Nephron (organoid): ENCODE measurements at regions not wholly inside any gene's neighbourhood (a gene's known extent, or its start where the extent isn't known, plus 50 kb on each side); places are given as distances from the start of the nearest gene placed in this dataset.

ENCODE experiments used
- H3K27ac Mint-ChIP-seq, 3 experiments: 2 replicates each; pipeline ENCODE4 v1.8.0; 2020; ENCODE audit warnings: mixed read lengths in 3 of 3, mild to moderate bottlenecking in 2 of 3, moderate library complexity in 1 of 3
- H3K27me3 Mint-ChIP-seq: 2 replicates; pipeline ENCODE4 v1.8.0; 2021; ENCODE audit warnings: low read depth, mild to moderate bottlenecking, moderate library complexity, mixed read lengths
- H3K36me3 Mint-ChIP-seq: 2 replicates; pipeline ENCODE4 v1.8.0; 2020; ENCODE audit warnings: low read depth, mixed read lengths
- H3K4me1 Mint-ChIP-seq: 2 replicates; pipeline ENCODE4 v1.8.0; 2020; ENCODE audit warnings: mixed read lengths
- H3K4me3 Mint-ChIP-seq, 3 experiments: 2 replicates each; pipeline ENCODE4 v1.8.0; 2020; ENCODE audit warnings: mild to moderate bottlenecking in 3 of 3, mixed read lengths in 3 of 3, moderate library complexity in 2 of 3
- H3K9me3 Mint-ChIP-seq: 2 replicates; pipeline ENCODE4 v1.8.0; 2020; ENCODE audit warnings: mixed read lengths
- TF ChIP-seq, protein P1 (sequence below), 3 experiments: fragments of 200-600 bp; sonication (generic); IDR thresholded peaks; one replicate each; pipeline ENCODE4 v1.5.0; 2021; ENCODE audit warnings: antibody characterized with exemption in 3 of 3; ENCODE audit not compliant: unreplicated experiment in 3 of 3

DNA sequence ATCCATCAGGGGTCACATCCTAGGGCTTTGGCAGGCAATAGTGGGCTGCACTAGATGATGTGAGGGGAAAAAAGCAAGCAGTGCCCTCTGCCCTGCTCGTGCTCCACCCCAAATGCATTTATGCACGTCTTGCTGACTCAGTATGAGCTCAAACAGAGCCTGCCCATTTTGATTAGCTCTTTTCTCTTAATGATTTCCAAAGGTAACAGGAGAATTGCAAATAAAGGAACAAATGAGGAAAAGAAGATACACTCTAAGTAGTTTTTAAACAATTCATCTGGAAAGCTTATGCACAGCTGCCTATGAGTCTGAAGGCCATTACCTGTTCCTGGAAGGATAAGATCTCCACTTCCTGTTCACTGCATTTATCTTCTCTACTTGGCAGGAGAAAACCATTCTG, 364.2 kb downstream of the TMEM232 start:
- Mint-ChIP-seq H3K27me3 (no peaks in the 10 kb centered on the region), H3K4me3 (no peak overlapping the region), H3K36me3 (no peaks in the 10 kb centered on the region), H3K9me3 (peaks cover under 1% of the 10 kb centered on the region), H3K27ac (no peak overlapping the region), H3K4me1 (no peaks in the 10 kb centered on the region)
- TF ChIP-seq, protein P1, sequence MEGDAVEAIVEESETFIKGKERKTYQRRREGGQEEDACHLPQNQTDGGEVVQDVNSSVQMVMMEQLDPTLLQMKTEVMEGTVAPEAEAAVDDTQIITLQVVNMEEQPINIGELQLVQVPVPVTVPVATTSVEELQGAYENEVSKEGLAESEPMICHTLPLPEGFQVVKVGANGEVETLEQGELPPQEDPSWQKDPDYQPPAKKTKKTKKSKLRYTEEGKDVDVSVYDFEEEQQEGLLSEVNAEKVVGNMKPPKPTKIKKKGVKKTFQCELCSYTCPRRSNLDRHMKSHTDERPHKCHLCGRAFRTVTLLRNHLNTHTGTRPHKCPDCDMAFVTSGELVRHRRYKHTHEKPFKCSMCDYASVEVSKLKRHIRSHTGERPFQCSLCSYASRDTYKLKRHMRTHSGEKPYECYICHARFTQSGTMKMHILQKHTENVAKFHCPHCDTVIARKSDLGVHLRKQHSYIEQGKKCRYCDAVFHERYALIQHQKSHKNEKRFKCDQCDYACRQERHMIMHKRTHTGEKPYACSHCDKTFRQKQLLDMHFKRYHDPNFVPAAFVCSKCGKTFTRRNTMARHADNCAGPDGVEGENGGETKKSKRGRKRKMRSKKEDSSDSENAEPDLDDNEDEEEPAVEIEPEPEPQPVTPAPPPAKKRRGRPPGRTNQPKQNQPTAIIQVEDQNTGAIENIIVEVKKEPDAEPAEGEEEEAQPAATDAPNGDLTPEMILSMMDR (IDR thresholded peaks at IDR 0.05; ENCODE audit: unreplicated experiment in 3 of 3): no peak

DNA sequence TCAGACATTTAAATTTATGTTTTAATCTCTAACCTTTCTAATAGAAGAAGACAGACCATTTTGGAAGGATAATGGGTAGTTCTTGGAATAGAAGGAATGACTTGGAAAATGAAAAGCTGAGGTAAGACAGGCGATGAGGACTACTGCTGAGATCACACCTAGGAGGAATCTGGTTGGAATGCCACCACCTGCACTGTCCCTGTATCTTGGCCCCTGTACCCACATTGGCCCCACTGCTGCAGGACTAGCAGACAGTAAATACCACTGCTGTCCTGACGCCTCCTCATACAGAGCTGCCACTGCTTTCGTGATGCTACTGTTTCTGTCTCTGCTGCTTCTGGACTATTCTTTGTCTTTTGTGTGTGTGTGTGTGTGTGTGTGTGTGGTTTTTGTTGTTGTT, 359.8 kb downstream of the TMEM232 start:
- no peak overlapping the region for H3K27ac Mint-ChIP-seq
- no peaks in the 10 kb centered on the region for H3K9me3 Mint-ChIP-seq
- no peaks in the 10 kb centered on the region for H3K27me3 Mint-ChIP-seq
- H3K4me3 Mint-ChIP-seq: no peak overlapping the region
- H3K36me3 Mint-ChIP-seq: no peaks in the 10 kb centered on the region
- H3K4me1 Mint-ChIP-seq: no peaks in the 10 kb centered on the region
- TF ChIP-seq, protein P1 (IDR thresholded peaks at IDR 0.05; ENCODE audit: unreplicated experiment in 3 of 3): no peak
